NCI-H2227 (cell line): ENCODE measurements at regions not wholly inside any gene's neighbourhood (a gene's known extent, or its start where the extent isn't known, plus 50 kb on each side); places are given as distances from the start of the nearest gene placed in this dataset.
"Not testable (repeated sequence)": the region's sequence is repeated elsewhere in the genome, so short reads cannot be mapped to it uniquely, and the experiment has no call there.

Experiments
- DNase-seq: peaks from one replicate; lab custom pipeline; 2025; ENCODE audit not compliant: unreplicated experiment; lab: John Stamatoyannopoulos, UW

GRCh38 chr5:133859073-133859472 is 109.4 kb downstream of the C5orf15 start:
- no peak for DNase-seq

GRCh38 chr5:133857595-133858313 is 110.7 kb downstream of the C5orf15 start:
- not testable (repeated sequence) for DNase-seq

- DNase-seq: no peak
These were observed 113.9 kb downstream of the C5orf15 start for GRCh38 chr5:133854554-133854953.

- DNase-seq: no peak
These were observed 114.6 kb downstream of the C5orf15 start for GRCh38 chr5:133853646-133854365.

GRCh38 chr5:133851521-133851920 is 116.9 kb downstream of the C5orf15 start:
- no peak for DNase-seq

GRCh38 chr5:133850811-133851210 is 117.6 kb downstream of the C5orf15 start:
- no peak for DNase-seq

- DNase-seq: no peak
These were observed 119.3 kb downstream of the C5orf15 start for GRCh38 chr5:133849116-133849515.

- no peak for DNase-seq
These were observed 120.0 kb downstream of the C5orf15 start for GRCh38 chr5:133848341-133848811.

- DNase-seq: no peak
These were observed 120.5 kb downstream of the C5orf15 start for GRCh38 chr5:133847886-133848285.

- no peak for DNase-seq
These were observed 121.1 kb downstream of the C5orf15 start for GRCh38 chr5:133847301-133847700.

GRCh38 chr5:133846478-133847226 is 121.8 kb downstream of the C5orf15 start:
- no peak for DNase-seq

- DNase-seq: no peak
These were observed 123.2 kb downstream of the C5orf15 start for GRCh38 chr5:133845271-133845670.

- no peak for DNase-seq
These were observed 123.6 kb downstream of the C5orf15 start for GRCh38 chr5:133844836-133845235.

- no peak for DNase-seq
These were observed 124.5 kb downstream of the C5orf15 start for GRCh38 chr5:133843911-133844310.

- DNase-seq: no peak
These were observed 125.4 kb downstream of the C5orf15 start for GRCh38 chr5:133842846-133843611.

- DNase-seq: no peak
These were observed 126.3 kb downstream of the C5orf15 start for GRCh38 chr5:133841831-133842750.

- no peak for DNase-seq
These were observed 128.3 kb downstream of the C5orf15 start for GRCh38 chr5:133840168-133840567.

GRCh38 chr5:133839721-133840120 is 128.7 kb downstream of the C5orf15 start:
- DNase-seq: no peak

GRCh38 chr5:133839090-133839489 is 129.3 kb downstream of the C5orf15 start:
- no peak for DNase-seq

- no peak for DNase-seq
These were observed 130.1 kb downstream of the C5orf15 start for GRCh38 chr5:133838286-133838685.
